GM10248 (cell line): ENCODE measurements at regions not wholly inside any gene's neighbourhood (a gene's known extent, or its start where the extent isn't known, plus 50 kb on each side); places are given as distances from the start of the nearest gene placed in this dataset.
A peak's percentile ranks its signal among the peaks of the same experiment; 100 is the strongest.

Experiments used
- CTCF ChIA-PET: fragments of 300-600 bp; sonication (Branson Sonifier 250); formaldehyde crosslinking; extraction: SDS; loops from one replicate; lab custom pipeline; 2021; ENCODE audit warnings: antibody characterized with exemption; lab: Yijun Ruan, JAX
- POLR2A ChIA-PET: fragments of 350-650 bp; sonication (Branson Sonifier 250); formaldehyde crosslinking; extraction: SDS; loops from one replicate; lab custom pipeline; 2020; ENCODE audit warnings: antibody characterized with exemption; lab: Yijun Ruan, JAX
- DNase-seq: peaks from one replicate; pipeline ENCODE4 v3.0.0; 2012; ENCODE audit errors: extremely low spot score
- TF ChIP-seq, protein P1 (sequence below): IDR thresholded peaks from 2 replicates; pipeline ENCODE4 v1.5.1; 2012; ENCODE audit warnings: mild to moderate bottlenecking, low read depth; ENCODE audit errors: extremely low read depth, missing control alignments, control extremely low read depth

DNA sequence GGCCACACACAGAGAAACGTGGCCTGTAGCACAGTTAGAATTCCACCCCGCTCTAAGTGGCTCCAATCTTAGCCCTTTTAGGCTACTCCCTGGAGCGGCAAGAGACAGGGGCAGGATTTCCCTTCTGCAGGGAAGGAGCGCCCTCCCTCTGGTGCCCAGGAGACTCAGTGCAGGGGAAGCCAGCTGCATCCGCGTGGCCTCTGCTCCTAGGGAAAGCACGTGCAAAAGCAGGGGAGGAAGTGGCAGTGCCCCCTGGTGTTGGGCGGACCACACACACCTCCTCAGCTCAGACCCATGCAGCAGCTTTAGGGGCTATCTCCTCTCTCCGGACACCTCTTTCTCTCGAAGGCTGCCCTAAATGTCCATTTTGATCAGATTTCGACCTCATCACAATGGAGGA, 50.0 kb downstream of the SPRING1 start:
- ChIA-PET POLR2A (no interaction called here), CTCF (interaction anchor here (0.8 to 3.2 kb wide), 6 partner anchors 9 to 704 kb away, joined by 3 to 13 read pairs (median 8); partner anchors contain the start of gene MAP1LC3B2)
- DNase-seq, result peak; percentile 46
- TF ChIP-seq, protein P1, sequence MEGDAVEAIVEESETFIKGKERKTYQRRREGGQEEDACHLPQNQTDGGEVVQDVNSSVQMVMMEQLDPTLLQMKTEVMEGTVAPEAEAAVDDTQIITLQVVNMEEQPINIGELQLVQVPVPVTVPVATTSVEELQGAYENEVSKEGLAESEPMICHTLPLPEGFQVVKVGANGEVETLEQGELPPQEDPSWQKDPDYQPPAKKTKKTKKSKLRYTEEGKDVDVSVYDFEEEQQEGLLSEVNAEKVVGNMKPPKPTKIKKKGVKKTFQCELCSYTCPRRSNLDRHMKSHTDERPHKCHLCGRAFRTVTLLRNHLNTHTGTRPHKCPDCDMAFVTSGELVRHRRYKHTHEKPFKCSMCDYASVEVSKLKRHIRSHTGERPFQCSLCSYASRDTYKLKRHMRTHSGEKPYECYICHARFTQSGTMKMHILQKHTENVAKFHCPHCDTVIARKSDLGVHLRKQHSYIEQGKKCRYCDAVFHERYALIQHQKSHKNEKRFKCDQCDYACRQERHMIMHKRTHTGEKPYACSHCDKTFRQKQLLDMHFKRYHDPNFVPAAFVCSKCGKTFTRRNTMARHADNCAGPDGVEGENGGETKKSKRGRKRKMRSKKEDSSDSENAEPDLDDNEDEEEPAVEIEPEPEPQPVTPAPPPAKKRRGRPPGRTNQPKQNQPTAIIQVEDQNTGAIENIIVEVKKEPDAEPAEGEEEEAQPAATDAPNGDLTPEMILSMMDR, result peak; percentile 25

DNA sequence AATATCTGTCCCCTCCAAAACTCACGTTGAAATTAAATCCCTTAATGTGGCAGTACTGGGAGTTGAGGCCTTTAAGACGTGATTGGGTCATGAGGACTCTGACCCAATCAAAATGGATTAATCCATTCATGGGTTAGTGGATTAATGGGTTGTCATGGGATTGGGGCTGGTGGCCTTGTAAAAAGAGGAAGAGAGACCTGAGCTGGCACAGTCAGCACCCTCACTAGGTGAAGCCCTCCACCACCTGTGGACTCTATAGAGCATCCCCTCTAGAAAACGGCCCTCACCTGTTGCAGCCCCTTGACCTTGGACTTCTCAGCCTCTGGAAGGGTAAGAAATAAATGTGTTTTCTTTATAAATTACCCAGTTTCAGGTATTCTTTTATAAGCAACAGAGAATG, 53.0 kb downstream of the SPRING1 start:
- TF ChIP-seq, protein P1, result no peak
- ChIA-PET POLR2A (no interaction called here), CTCF (interaction anchor here (1.0 to 1.7 kb wide), 3 partner anchors 10 to 25 kb away, joined by 3 to 4 read pairs (median 3); no protein-coding TSS in a partner anchor)
- DNase-seq, result no peak

DNA sequence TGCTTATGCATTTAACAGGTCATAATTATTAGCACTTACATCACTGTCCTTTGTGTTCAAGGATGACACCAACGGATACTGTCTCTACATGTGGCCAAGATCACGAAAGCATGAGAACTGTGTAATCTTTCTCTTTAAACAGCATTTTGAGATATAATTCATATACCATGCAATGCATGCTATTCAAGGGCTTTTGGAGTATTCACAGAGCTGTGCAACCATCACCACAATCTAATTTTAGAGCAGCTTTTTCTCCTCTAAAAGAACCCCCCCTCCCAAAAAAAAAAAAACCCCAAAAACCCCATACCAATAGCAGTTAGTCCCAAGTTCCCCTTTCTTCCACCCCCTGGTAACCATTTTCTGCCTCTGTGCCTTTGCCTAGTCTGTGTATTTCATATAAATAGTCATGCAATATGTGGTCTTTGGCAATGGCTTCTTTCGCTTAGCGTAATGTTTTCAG, 60.6 kb downstream of the SPRING1 start:
- POLR2A ChIA-PET, result no interaction called here
- TF ChIP-seq, protein P1, result no peak
- CTCF ChIA-PET, result interaction anchor here (0.7 to 1.1 kb wide), 2 partner anchors 13 to 16 kb away, joined by 3 to 4 read pairs; no protein-coding TSS in a partner anchor
- DNase-seq, result peak; percentile 47

DNA sequence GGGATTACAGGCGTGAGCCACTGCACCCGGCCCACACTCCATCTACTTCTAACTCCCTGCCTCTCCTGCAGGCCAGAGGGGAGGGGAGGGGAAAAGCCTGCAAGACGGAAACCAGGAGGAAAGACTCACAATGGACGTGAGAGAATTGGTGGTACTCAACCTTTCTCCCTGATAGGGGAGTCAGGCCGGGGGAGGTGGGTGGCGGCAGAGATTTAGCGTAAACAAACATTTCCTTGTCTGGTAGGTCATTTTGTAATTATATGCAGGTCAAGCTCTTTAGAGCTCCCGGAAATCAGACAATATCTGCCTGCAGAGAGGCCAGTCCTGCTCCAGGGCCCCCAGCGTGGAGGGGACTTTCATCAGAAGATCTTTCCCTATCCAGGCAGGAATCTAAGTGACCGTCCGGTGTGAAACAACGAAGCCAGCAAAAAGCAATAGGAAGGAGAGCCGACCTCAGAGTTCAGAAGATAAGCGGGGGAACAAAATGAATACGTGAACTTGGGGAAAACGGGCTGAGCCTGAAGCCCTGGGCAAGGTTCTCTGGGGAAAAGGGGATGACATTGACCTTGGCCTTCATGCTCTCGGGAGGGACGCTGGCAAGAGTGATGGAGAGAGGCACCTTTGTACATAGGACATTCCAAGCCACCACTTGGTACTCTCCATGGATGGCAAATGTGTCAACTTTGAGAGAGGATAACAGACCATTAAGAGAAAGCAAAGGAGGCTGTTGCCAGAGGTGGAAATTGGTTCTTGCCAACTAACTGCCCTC, 62.3 kb downstream of the SPRING1 start:
- ChIA-PET CTCF (interaction anchor here (3.0 kb wide), 2 partner anchors 12 to 15 kb away, joined by 10 to 13 read pairs; no protein-coding TSS in a partner anchor), POLR2A (no interaction called here)
- no peak for DNase-seq
- TF ChIP-seq, protein P1, result no peak

DNA sequence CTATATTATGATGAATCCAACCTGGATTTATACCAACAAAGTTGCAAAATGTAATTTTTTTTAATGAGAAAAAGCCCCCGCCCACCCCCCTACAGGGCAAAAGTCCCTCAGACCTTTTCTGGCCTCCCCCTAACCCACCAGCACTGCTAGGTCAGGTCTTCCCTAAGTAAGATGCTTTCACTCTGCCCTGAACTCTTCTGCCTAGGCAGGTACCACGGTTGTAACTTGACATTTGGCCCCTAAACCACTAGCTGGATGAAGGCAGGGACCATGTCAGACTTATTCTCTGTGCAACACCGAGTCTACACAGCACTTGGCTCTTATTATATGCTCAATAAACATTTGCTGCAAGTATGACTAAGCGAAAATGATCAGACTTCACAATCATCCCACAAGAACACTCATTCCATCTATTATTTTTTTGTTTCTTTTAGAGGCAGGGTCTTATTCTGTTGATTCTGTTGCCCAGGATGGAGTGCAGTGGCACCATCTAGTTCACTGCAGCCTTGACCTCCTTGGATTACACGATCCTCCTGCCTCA, 63.2 kb downstream of the SPRING1 start:
- CTCF ChIA-PET, result interaction anchor here (1.0 to 3.0 kb wide), 7 partner anchors 8 to 115 kb away, joined by 3 to 13 read pairs (median 8); partner anchors contain the start of gene MAP1LC3B2
- POLR2A ChIA-PET, result no interaction called here
- no peak for DNase-seq
- TF ChIP-seq, protein P1, result no peak

DNA sequence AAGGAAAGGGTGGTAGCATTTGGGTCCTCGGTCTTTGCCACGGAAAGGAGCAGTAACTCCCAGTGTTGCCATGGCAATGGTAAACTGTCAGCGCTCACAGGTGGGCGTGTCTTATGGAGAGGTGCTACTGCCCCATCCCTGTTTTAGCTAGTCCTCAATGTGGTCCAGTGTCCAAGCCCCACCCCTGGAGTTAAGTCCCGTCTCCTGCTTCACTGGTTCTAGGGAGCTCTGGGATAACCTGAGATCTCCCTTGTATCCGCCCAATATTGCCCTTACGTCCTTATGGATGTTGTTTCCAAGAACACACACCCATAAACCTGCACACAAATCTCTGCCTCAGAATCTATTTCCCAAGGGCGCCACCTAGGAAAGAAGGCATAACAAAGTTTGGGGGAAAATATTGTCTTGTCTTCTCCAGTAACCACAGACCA, 64.2 kb downstream of the SPRING1 start:
- TF ChIP-seq, protein P1, result peak; percentile 30
- DNase-seq, result no peak
- ChIA-PET CTCF (interaction anchor here (1.0 to 3.0 kb wide), 13 partner anchors 9 to 608 kb away, joined by 3 to 13 read pairs (median 3); partner anchors contain the start of gene MAP1LC3B2), POLR2A (no interaction called here)
